GM21529 (cell line): ENCODE measurements at regions not wholly inside any gene's neighbourhood (a gene's known extent, or its start where the extent isn't known, plus 50 kb on each side); places are given as distances from the start of the nearest gene placed in this dataset.
A peak's percentile ranks its signal among the peaks of the same experiment; 100 is the strongest.

Experiments used
- ATAC-seq: cut with Tn5 transposase; IDR thresholded peaks from one replicate; pipeline ENCODE4 v1.9.1; 2021; ENCODE audit not compliant: unreplicated experiment

- no peak for ATAC-seq
These were observed 481.4 kb downstream of the CMPK2 start for GRCh38 chr2:6384341-6384740.

GRCh38 chr2:6392354-6392753 lies 473.4 kb downstream of the CMPK2 start:
- ATAC-seq = no peak

DNA sequence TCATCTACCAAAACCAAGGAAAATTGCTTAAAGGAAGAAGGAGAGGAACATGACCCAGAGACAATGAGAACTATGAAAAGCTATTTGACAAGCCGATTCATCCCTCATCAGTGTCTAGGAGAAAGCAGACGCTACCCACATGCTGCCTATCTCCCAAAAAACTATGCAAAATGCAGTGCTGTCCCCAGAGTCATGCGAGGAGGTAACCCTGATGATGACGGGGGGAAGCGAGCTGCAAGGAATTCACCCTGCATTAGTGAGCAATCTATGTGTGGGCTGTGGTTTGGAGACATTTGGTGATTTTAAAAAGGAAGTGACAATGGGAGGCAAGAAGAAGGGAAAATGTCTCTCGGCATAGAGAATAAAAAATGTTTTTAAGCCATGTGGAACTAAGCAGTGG lies 472.7 kb downstream of the CMPK2 start:
- no peak for ATAC-seq

DNA sequence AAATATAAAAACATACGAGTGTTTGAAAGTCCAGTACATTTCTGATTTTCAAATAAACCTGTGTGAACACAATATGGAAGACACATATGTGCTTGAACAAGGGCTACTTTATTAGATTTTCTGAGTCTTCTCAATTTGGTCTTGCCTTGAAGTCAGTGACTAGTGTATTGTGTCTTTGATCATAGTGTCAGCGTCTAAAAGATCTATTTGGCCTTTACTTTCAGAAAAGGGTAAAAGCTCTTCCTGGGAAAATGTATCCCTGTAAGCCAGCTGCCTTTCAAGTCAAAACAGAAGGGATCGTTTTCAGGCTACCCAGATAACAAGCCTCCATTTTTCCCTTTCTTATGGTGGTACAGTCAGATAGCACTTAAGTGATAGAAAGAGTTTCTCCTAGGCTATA lies 471.9 kb downstream of the CMPK2 start:
- ATAC-seq = no peak

DNA sequence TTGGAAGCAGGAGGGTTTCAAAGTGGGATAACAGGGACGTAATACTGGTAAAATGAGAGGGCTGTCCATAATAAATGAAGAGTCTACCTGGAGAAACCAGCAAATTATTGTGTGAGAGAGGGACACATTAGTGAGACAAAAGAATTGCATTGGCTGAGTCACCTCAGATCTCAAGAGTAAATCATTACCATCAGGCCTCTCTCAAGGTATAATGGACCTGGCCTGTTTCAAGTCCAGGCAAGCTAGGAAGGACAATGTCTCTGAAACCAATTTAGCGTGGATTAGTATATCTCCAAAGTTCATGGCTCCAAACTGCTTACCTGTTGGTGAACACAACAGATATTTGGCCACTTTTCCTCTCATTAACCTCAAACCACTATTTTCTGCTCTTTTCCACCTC lies 471.4 kb downstream of the CMPK2 start:
- ATAC-seq = no peak

GRCh38 chr2:6398421-6398820 lies 467.3 kb downstream of the CMPK2 start:
- no peak for ATAC-seq

DNA sequence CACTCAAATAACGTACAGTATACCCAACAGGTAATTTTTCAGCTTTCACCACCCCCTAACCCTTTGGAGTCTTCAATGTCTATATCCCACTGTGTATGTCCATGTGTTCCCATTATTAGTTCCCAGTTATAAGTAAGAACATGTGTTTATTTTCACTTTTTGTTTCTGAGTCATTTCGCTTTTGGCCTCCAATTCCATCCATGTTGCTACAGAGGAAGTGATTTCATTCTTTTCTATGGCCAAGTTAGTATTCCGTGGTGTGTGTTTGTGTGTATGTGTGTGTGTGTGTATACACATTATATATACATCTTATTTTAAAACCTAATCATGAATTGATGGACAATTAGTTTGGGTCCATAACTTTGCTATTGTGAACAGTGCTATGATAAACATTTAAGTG lies 464.4 kb downstream of the CMPK2 start:
- ATAC-seq = no peak

DNA sequence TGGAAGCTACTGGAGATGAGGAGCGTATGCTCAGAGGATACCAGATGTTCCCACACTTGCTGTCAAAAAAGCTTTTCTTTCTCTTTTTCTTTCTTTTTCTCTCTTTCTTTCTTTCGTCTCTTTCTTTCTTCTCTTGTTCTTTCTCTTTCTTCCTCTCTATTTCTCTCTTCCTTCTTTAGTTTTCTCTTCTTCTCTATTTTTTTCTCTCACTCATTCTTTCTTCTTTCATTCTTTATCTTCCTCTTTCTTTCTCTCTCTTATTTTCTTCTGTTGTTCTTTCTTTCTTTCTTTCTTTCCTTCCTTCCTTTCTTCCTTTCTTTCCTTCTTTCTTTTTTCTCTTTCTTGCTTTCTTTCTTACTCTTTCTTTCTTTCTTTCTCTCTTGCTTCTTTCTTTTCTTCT lies 457.6 kb downstream of the CMPK2 start:
- no peak for ATAC-seq

GRCh38 chr2:6410313-6410712 lies 455.4 kb downstream of the CMPK2 start:
- no peak for ATAC-seq

GRCh38 chr2:6412533-6413091 lies 453.1 kb downstream of the CMPK2 start:
- no peak for ATAC-seq

- no peak for ATAC-seq
These were observed 448.7 kb downstream of the CMPK2 start for GRCh38 chr2:6417050-6417449.

DNA sequence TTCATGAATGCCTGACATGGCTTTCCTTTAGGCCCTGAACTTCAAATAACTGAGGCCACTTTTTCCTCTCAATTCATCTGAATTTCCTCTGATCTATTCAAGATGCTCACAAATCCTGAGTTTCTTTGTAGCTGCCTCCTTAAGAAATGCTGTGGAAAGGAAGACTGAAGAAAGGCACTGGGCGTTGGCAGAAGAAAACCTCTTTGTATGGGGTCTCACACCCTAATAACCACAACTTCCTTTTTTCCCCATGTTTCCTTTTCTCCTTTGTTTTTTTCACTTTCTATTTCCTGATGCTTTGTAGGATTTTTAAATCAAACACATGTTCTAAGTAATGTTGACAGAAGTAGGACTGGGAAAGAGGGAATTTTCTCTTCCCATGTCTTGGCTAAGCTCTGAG lies 447.4 kb downstream of the CMPK2 start:
- ATAC-seq = no peak

DNA sequence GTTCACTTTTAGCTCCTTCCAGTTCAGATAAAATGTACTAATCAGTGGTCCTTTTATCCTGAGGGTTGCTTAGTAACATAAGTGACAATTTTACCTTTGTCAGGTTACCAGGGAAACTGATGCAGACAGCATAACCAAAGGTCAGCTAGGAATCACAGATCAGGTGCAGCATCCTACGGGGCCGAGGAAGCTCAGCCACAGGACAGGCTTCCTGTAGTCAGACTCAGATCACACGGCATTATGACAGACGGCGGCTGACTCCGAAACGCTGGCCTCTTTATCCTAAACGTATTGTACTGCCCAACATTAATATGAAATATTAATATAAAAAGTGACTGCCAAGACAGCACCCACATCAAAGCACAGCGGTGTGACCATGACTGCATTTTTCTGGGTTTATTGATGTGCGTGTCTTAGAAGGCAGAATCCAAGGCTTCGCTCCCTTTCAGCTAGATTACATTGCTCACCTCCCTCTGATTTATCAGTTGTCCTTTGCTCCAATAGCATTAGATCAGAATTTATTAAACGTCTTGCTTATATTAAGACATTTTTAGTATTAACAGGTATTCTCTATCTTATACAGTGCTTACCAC lies 444.5 kb downstream of the CMPK2 start:
- ATAC-seq = no peak

DNA sequence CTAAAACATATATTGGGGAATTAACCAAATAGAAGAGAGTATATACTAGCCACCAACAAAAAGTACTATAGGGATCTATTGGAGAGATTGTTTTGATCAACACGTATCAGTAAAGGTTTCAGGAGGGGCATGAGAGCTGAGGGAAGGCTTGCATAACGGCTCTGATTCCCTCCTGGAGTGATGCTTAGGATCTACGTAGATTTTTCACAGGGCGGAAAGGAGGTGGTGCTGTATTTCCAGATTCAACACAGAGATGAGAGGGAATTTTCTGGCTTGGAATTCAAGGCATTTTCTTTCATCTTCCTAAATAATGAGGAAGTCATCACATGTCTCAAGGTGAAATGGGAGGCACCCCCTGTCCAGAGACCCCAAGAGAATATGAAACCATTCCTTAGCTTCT lies 443.8 kb downstream of the CMPK2 start:
- ATAC-seq = no peak

GRCh38 chr2:6423157-6423556 lies 442.6 kb downstream of the CMPK2 start:
- ATAC-seq = no peak

- ATAC-seq = no peak
These were observed 441.8 kb downstream of the CMPK2 start for GRCh38 chr2:6423944-6424343.

DNA sequence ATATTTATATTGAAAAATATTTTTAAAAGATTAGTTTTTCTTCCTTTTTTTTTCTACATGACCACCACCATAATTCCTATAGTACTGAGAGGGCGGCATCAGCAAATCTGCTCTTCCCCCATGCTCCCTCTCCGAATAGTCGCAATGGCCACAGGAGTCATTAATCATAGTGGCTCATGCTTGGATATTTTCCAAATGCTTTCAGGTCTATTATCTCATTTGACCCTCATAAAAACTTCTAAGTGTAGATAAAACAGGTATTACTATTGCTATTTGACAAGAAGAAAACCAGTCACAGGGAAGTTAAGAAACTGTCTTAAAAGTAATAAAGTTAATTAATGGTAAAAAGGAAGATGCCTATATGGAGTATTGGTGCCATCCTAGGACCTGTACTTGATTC lies 440.7 kb downstream of the CMPK2 start:
- ATAC-seq = no peak

DNA sequence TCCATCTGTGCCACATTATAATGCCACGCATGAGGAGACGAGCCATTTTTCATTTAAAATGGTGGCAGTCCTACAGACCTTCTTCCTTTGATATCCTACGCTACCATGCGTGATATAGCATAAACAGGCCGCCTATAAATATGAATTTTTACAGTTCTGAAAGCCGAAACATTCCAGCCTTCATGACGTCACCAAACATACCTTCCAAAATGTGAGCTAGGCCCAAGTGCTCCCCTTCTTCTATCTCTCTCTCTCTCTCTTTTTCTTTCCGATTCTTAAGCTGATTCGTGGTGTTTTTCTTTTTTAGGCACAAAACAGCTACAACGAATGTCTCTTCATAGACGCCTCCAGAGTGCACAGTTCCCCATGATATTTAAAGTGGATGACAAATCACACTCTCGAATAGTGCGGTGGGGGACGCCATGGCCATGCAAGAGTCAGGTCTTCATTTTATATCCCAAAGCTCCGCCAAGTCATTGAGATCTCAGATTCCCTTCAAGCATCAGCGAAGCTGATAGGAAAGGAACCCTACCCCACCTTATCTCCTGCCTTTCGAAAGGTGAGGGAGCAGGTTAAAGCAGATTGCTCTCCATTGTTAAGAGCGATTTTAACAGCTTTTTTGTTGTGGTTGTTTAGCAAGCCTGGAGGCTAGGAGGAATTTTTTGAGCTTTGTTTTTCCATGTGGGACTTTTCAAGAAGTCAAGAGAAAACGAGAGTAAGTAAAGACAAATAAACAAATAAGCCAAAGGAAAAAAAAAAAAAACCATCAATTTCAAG lies 436.3 kb downstream of the CMPK2 start:
- no peak for ATAC-seq

GRCh38 chr2:6434438-6434837 lies 431.3 kb downstream of the CMPK2 start:
- ATAC-seq = no peak

DNA sequence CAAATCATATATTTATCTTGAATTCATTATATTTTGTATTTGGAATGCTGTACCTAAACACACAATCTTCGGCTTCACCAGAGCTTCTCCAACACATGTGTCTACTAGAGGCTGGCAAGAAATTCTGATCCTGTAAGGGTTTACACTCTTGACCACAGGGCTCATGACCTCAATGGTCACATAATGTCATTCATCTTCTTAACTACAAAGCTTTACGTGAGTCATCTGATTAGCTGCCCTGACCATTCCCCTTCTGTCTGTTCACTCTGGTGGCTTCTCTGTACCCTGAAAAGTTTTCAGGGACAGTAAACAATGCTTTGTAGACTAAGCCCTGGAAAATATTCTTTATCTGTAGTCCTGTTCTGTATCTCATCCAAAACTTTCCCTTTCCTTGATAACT lies 423.9 kb downstream of the CMPK2 start:
- ATAC-seq = no peak

GRCh38 chr2:6442252-6442985 lies 423.3 kb downstream of the CMPK2 start:
- ATAC-seq = peak; percentile 71
